ENCODE measurements at regions not wholly inside any gene's neighbourhood (a gene's known extent, or its start where the extent isn't known, plus 50 kb on each side); places are given as distances from the start of the nearest gene placed in this dataset.

- DNase-seq (ENCODE audit: extremely low read depth, low read depth), result no peak
- TF ChIP-seq CTCF (IDR thresholded peaks at IDR 0.05; ENCODE audit: low read depth, low read length, missing control alignments), result no peak
- H3K4me3 ChIP-seq (replicated peaks; ENCODE audit: low read depth, low read length), result no peak overlapping the region
Measured at GRCh38 chr13:74487091-74487722, 353.0 kb upstream of the KLF12 start.

GRCh38 chr13:74485757-74486156 is 351.6 kb upstream of the KLF12 start:
- no peak overlapping the region for H3K4me3 ChIP-seq (replicated peaks; ENCODE audit: low read depth, low read length)
- DNase-seq (ENCODE audit: extremely low read depth, low read depth), result no peak
- no peak for TF ChIP-seq CTCF (IDR thresholded peaks at IDR 0.05; ENCODE audit: low read depth, low read length, missing control alignments)

GRCh38 chr13:74479124-74479523 is 344.9 kb upstream of the KLF12 start:
- no peak overlapping the region for H3K4me3 ChIP-seq (replicated peaks; ENCODE audit: low read depth, low read length)
- no peak for TF ChIP-seq CTCF (IDR thresholded peaks at IDR 0.05; ENCODE audit: low read depth, low read length, missing control alignments)
- DNase-seq (ENCODE audit: extremely low read depth, low read depth), result no peak

- no peak for TF ChIP-seq CTCF (IDR thresholded peaks at IDR 0.05; ENCODE audit: low read depth, low read length, missing control alignments)
- DNase-seq (ENCODE audit: extremely low read depth, low read depth), result no peak
- no peak overlapping the region for H3K4me3 ChIP-seq (replicated peaks; ENCODE audit: low read depth, low read length)
Measured at GRCh38 chr13:74476788-74477187, 342.6 kb upstream of the KLF12 start.

- no peak for DNase-seq (ENCODE audit: extremely low read depth, low read depth)
- no peak overlapping the region for H3K4me3 ChIP-seq (replicated peaks; ENCODE audit: low read depth, low read length)
- TF ChIP-seq CTCF (IDR thresholded peaks at IDR 0.05; ENCODE audit: low read depth, low read length, missing control alignments), result no peak
Measured at GRCh38 chr13:74476365-74476764, 342.2 kb upstream of the KLF12 start.

- H3K4me3 ChIP-seq (replicated peaks; ENCODE audit: low read depth, low read length), result no peak overlapping the region
- no peak for TF ChIP-seq CTCF (IDR thresholded peaks at IDR 0.05; ENCODE audit: low read depth, low read length, missing control alignments)
- DNase-seq (ENCODE audit: extremely low read depth, low read depth), result no peak
Measured at GRCh38 chr13:74466864-74467263, 332.7 kb upstream of the KLF12 start.

GRCh38 chr13:74466020-74466419 is 331.8 kb upstream of the KLF12 start:
- TF ChIP-seq CTCF (IDR thresholded peaks at IDR 0.05; ENCODE audit: low read depth, low read length, missing control alignments), result no peak
- no peak for DNase-seq (ENCODE audit: extremely low read depth, low read depth)
- H3K4me3 ChIP-seq (replicated peaks; ENCODE audit: low read depth, low read length), result no peak overlapping the region
